22Rv1 (cell line): ENCODE measurements at regions not wholly inside any gene's neighbourhood (a gene's known extent, or its start where the extent isn't known, plus 50 kb on each side); places are given as distances from the start of the nearest gene placed in this dataset.

Experiments
- H3K27ac ChIP-seq: fragments of 450-650 bp; 2 replicates; pipeline ENCODE4 v1.5.1; 2017
- ZFX ChIP-seq: fragments of 450-650 bp; IDR thresholded peaks from 2 replicates; pipeline ENCODE4 v1.6.1; 2017; ENCODE audit warnings: antibody characterized with exemption, borderline replicate concordance
- TF ChIP-seq, protein P1 (sequence below): fragments of 450-650 bp; IDR thresholded peaks from 2 replicates; pipeline ENCODE4 v1.5.1; 2017; ENCODE audit warnings: mild to moderate bottlenecking

DNA sequence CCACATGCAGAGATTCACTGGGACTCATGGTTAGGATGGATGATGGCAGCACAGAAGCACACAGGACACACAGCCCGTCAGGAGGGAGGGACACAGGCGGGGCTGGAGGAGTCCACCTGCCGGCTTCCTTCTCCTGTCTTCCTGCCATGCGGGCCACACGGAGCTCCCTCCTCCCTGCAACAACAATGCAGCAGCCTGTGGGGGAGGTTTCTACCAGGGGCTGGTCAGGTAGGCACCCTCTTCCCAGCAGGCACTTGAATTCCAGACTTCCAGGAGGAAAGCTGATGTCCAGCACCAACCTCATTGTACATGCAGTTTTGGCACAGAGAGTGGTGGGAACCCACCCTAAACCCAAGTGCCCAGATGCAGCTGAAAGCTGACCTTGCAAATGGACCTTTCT, 341.2 kb downstream of the GLRX3 start:
- TF ChIP-seq, protein P1, sequence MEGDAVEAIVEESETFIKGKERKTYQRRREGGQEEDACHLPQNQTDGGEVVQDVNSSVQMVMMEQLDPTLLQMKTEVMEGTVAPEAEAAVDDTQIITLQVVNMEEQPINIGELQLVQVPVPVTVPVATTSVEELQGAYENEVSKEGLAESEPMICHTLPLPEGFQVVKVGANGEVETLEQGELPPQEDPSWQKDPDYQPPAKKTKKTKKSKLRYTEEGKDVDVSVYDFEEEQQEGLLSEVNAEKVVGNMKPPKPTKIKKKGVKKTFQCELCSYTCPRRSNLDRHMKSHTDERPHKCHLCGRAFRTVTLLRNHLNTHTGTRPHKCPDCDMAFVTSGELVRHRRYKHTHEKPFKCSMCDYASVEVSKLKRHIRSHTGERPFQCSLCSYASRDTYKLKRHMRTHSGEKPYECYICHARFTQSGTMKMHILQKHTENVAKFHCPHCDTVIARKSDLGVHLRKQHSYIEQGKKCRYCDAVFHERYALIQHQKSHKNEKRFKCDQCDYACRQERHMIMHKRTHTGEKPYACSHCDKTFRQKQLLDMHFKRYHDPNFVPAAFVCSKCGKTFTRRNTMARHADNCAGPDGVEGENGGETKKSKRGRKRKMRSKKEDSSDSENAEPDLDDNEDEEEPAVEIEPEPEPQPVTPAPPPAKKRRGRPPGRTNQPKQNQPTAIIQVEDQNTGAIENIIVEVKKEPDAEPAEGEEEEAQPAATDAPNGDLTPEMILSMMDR: no peak
- TF ChIP-seq ZFX: no peak
- H3K27ac ChIP-seq: no peak overlapping the region

DNA sequence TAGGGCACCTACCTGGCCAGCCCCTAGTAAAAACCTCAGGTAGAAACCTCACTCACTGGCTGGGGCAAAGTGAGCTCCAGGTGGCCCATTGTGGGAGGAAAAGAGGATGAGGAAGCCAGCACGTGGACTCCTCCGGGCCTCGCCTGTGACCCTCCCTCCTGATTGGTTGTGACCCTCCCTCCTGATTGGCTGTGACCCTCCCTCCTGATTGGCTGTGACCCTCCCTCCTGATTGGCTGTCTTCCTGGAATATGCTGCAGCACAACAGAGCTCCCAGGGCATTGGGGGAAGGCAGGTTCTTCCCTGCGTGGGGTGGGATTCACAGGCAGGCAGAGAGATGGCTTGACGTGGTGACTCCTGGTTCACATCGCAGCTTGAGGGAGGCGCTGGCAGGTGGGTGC, 343.0 kb downstream of the GLRX3 start:
- no peak overlapping the region for H3K27ac ChIP-seq
- TF ChIP-seq, protein P1: no peak
- no peak for TF ChIP-seq ZFX

DNA sequence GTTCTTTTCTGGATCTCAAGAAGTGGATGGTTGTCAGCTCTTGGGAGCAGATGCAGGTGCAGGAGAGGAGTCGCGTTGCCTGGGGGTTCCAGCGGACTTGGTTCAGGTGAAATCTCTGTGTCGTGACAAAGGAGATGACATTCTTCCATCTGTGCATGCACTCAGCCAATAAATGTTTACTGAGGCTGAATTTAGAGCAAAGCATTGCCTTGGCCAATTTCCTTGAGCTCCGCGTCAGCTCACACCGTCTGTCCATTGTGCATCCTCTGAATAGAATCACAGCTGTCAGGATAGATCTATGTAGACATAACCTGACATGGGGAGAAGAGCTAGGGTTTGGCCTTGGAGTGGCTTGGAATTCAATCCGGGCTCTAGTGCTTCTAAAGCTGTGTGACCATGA, 343.7 kb downstream of the GLRX3 start:
- H3K27ac ChIP-seq: no peak overlapping the region
- no peak for TF ChIP-seq ZFX
- TF ChIP-seq, protein P1: no peak

DNA sequence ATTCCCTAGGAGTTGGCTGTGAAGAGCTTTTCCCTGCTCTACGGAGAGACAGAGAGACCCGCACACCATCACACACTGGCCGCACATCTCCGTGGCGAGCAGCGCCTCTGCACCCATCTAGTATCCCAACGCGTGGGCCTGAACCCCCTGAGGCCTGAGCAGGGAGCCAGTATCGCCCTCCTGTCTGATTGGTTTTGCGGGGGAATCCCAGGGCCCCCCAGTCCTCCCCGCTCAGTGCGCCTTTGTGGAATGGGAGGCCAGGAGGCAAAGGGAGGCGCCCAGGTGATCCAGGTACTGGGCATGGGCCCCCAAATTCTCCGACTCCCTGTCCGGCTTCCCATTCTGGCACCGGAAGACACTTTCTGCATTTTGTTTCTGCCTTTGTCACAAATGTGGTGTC, 344.3 kb downstream of the GLRX3 start:
- no peak overlapping the region for H3K27ac ChIP-seq

GRCh38 chr10:130481076-130481930, 345.1 kb downstream of the GLRX3 start:
- TF ChIP-seq ZFX: no peak
- TF ChIP-seq, protein P1: no peak
- H3K27ac ChIP-seq: no peak overlapping the region

More for the DNA sequence above, 344.3 kb downstream of the GLRX3 start:
- TF ChIP-seq, protein P1: no peak
- no peak for TF ChIP-seq ZFX

- no peak overlapping the region for H3K27ac ChIP-seq
- no peak for TF ChIP-seq ZFX
These were observed 345.7 kb downstream of the GLRX3 start for GRCh38 chr10:130481936-130482335.

DNA sequence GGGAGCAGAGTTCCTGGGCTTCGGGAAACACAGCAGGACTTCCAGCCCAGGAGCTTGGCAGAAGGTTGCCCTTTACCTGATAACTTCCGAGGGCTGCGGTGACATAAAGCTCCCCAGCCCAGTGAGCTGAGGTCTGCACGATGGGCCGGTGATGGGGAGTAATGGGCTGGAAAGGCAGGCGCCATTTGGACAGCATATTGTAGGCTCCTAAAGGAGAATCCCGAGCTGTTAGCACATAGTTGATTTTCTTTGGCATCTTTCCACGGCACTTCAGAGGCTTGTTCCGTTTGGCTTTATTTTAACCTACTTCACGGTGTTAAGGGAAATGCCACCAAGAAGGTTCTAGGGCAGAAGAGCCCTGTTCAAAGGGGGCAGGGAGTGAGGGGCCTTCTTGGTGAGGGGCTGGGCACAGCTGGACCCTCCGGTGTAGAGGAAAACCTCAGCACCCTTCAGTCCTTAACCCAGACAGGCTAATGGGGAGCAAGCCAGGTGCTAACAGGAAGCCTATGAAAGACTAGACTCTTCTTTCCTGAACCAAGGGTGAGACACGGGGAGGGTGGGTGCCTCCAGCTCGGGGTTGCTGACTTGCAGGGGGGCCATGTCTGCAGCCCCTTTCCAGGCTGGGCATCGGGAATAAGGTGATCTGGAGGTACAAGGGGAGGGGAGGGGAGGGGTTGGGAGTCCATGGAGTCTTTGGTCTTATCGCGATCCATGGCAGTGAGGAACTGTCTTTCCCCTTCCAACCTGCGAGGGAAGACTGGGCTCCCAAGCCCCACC, 347.7 kb downstream of the GLRX3 start:
- no peak overlapping the region for H3K27ac ChIP-seq
- no peak for TF ChIP-seq ZFX
- TF ChIP-seq, protein P1: no peak
